ENCODE measurements at regions not wholly inside any gene's neighbourhood (a gene's known extent, or its start where the extent isn't known, plus 50 kb on each side); places are given as distances from the start of the nearest gene placed in this dataset.
"Not testable (repeated sequence)": the region's sequence is repeated elsewhere in the genome, so short reads cannot be mapped to it uniquely, and the experiment has no call there.

- no peak for DNase-seq (ENCODE audit: low read depth)
- TF ChIP-seq, protein P1, sequence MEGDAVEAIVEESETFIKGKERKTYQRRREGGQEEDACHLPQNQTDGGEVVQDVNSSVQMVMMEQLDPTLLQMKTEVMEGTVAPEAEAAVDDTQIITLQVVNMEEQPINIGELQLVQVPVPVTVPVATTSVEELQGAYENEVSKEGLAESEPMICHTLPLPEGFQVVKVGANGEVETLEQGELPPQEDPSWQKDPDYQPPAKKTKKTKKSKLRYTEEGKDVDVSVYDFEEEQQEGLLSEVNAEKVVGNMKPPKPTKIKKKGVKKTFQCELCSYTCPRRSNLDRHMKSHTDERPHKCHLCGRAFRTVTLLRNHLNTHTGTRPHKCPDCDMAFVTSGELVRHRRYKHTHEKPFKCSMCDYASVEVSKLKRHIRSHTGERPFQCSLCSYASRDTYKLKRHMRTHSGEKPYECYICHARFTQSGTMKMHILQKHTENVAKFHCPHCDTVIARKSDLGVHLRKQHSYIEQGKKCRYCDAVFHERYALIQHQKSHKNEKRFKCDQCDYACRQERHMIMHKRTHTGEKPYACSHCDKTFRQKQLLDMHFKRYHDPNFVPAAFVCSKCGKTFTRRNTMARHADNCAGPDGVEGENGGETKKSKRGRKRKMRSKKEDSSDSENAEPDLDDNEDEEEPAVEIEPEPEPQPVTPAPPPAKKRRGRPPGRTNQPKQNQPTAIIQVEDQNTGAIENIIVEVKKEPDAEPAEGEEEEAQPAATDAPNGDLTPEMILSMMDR (IDR thresholded peaks at IDR 0.05; ENCODE audit: insufficient read depth, low read length) = no peak
- H3K4me3 ChIP-seq (ENCODE audit: low read depth, low read length) = no peak overlapping the region
Measured at GRCh38 chr6:82786248-82786647, 279.4 kb downstream of the UBE3D start.

DNA sequence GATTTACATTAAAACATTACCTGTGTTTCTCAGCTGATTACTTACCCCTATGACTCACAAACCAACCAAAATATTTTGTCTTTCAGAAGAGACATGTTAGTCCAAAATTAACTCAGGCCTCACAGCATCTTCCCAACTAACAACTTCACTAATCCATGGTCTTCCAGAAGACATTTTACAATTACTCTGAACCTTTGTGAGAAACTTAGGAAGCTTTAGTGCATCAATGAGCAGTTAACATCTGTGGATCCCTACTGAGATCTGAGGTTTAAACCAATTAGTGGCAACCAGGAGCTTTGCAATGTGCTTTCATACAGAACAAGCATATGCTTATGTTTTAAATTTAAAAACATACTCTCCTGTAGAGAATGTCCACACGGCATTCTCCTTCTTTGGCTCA, 269.7 kb downstream of the UBE3D start:
- TF ChIP-seq, protein P1 (IDR thresholded peaks at IDR 0.05; ENCODE audit: insufficient read depth, low read length) = no peak
- no peak overlapping the region for H3K4me3 ChIP-seq (ENCODE audit: low read depth, low read length)
- DNase-seq (ENCODE audit: low read depth) = no peak

GRCh38 chr6:82801083-82801482, 264.6 kb downstream of the UBE3D start:
- no peak for DNase-seq (ENCODE audit: low read depth)
- H3K4me3 ChIP-seq (ENCODE audit: low read depth, low read length) = no peak overlapping the region
- TF ChIP-seq, protein P1 (IDR thresholded peaks at IDR 0.05; ENCODE audit: insufficient read depth, low read length) = no peak

- not testable (repeated sequence) for H3K4me3 ChIP-seq (ENCODE audit: low read depth, low read length); DNase-seq (ENCODE audit: low read depth)
Measured at GRCh38 chr6:82816243-82816642, 249.4 kb downstream of the UBE3D start.

DNA sequence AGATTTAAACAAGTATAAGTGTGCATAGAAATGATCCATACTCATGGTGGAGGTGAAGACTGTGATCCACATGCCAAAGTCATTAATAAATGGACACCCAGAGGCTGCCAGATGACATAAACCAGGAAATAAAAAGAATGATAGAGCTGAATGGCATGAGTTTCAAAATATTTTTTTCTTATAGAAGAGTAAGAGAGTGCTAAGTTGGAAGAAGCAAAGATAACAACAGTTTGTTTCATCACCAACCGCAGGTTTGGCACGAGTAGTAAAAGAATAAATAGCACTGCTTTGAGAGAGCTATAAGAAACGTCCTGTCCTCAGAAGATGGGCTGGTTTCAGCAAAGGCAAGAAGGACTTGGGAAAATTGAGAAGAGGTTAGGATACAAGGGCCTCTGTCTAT, 246.9 kb downstream of the UBE3D start:
- DNase-seq (ENCODE audit: low read depth) = peak; percentile 42
- TF ChIP-seq, protein P1 (IDR thresholded peaks at IDR 0.05; ENCODE audit: insufficient read depth, low read length) = no peak
- no peak overlapping the region for H3K4me3 ChIP-seq (ENCODE audit: low read depth, low read length)

DNA sequence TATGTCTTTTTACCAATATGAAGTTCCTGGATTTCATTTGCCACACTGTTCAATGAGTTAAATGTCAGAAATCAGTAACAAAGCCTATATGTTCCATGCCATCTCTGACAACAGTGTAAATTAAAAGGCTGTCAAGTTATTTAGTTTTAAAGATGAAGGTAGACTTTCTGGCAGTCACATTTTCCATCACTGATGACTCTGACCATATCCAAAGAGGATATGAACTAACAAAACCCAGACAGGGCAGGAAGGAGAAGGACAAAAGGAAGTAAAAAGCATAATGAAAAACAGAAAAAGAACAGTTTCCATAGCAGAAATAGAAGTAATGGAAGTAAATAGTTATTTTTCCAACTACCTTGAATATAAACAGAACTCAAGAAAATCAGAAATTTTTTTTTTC, 242.3 kb downstream of the UBE3D start:
- TF ChIP-seq, protein P1 (IDR thresholded peaks at IDR 0.05; ENCODE audit: insufficient read depth, low read length) = no peak
- H3K4me3 ChIP-seq (ENCODE audit: low read depth, low read length) = no peak overlapping the region
- no peak for DNase-seq (ENCODE audit: low read depth)

GRCh38 chr6:82832811-82833210, 232.8 kb downstream of the UBE3D start:
- no peak for DNase-seq (ENCODE audit: low read depth)
- TF ChIP-seq, protein P1 (IDR thresholded peaks at IDR 0.05; ENCODE audit: insufficient read depth, low read length) = no peak
- H3K4me3 ChIP-seq (ENCODE audit: low read depth, low read length) = no peak overlapping the region
